ENCODE measurements at regions not wholly inside any gene's neighbourhood (a gene's known extent, or its start where the extent isn't known, plus 50 kb on each side); places are given as distances from the start of the nearest gene placed in this dataset.

GRCh38 chrX:68927178-68927577 is 98.4 kb downstream of the EFNB1 start:
- Histone ChIP-seq H3K9me3 (ENCODE audit: control insufficient read depth in 4 of 4, insufficient read depth in 3 of 4, low read length in 3 of 4) (peaks cover 0 to under 1% (median 0%) of the 10 kb centered on the region in 4 donors), H3K36me3 (ENCODE audit: control insufficient read depth in 4 of 4, insufficient read depth in 4 of 4, low read length in 4 of 4) (no peaks in the 10 kb centered on the region)
- ATAC-seq (ENCODE audit: insufficient read depth, low FRiP score) = no peak

GRCh38 chrX:68923147-68923546 is 94.3 kb downstream of the EFNB1 start:
- Histone ChIP-seq H3K36me3 (ENCODE audit: control insufficient read depth in 4 of 4, insufficient read depth in 4 of 4, low read length in 4 of 4) (no peaks in the 10 kb centered on the region), H3K27ac (ENCODE audit: low read depth in 1 of 2, low read length in 1 of 2) (no peak overlapping the region), H3K27me3 (ENCODE audit: control insufficient read depth in 3 of 3, insufficient read depth in 3 of 3, low read length in 2 of 3) (peaks cover 0 to 10% (median 0%) of the 10 kb centered on the region in 3 donors), H3K9ac (ENCODE audit: insufficient read depth in 1 of 2, low read length in 2 of 2) (no peak overlapping the region), H3K9me3 (ENCODE audit: control insufficient read depth in 4 of 4, insufficient read depth in 3 of 4, low read length in 3 of 4) (peaks cover 0 to 2% (median 0%) of the 10 kb centered on the region in 4 donors), H3K4me3 (no peak overlapping the region), H3K4me1 (ENCODE audit: control insufficient read depth in 5 of 5, insufficient read depth in 5 of 5, low read length in 5 of 5) (peaks cover 0 to 15% (median 0%) of the 10 kb centered on the region in 5 donors)
- ATAC-seq (ENCODE audit: insufficient read depth, low FRiP score) = no peak
- TF ChIP-seq CTCF (IDR thresholded peaks at IDR 0.05; ENCODE audit: control extremely low read depth, extremely low read depth) = no peak
- no peak for DNase-seq
- WGBS, 2 donors = 47 to 77% methylated on average over 2 of the region's 2 CpGs

More at GRCh38 chrX:68927178-68927577, 98.4 kb downstream of the EFNB1 start:
- WGBS, 2 donors = 73 to 92% methylated on average over 5 of the region's 5 CpGs
- Histone ChIP-seq H3K27ac (ENCODE audit: low read depth in 1 of 2, low read length in 1 of 2) (no peak overlapping the region), H3K4me1 (ENCODE audit: control insufficient read depth in 5 of 5, insufficient read depth in 5 of 5, low read length in 5 of 5) (peaks cover 0 to 21% (median 2%) of the 10 kb centered on the region in 5 donors), H3K4me3 (no peak overlapping the region), H3K27me3 (ENCODE audit: control insufficient read depth in 3 of 3, insufficient read depth in 3 of 3, low read length in 2 of 3) (peaks cover 0 to 2% (median 0%) of the 10 kb centered on the region in 3 donors), H3K9ac (ENCODE audit: insufficient read depth in 1 of 2, low read length in 2 of 2) (no peak overlapping the region)
- DNase-seq = no peak
- TF ChIP-seq CTCF (IDR thresholded peaks at IDR 0.05; ENCODE audit: control extremely low read depth, extremely low read depth) = no peak

- H3K27ac ChIP-seq (ENCODE audit: low read depth in 1 of 2, low read length in 1 of 2) = peak overlapping the region in 1 of 2 donors; percentile 1
- WGBS, 2 donors = 37 to 58% methylated on average over 6 of the region's 6 CpGs
- no peaks in the 10 kb centered on the region for H3K36me3 ChIP-seq (ENCODE audit: control insufficient read depth in 4 of 4, insufficient read depth in 4 of 4, low read length in 4 of 4)
- no peak for ATAC-seq (ENCODE audit: insufficient read depth, low FRiP score)
- peaks cover 0 to 10% (median 6%) of the 10 kb centered on the region in 3 donors for H3K27me3 ChIP-seq (ENCODE audit: control insufficient read depth in 3 of 3, insufficient read depth in 3 of 3, low read length in 2 of 3)
- H3K9me3 ChIP-seq (ENCODE audit: control insufficient read depth in 4 of 4, insufficient read depth in 3 of 4, low read length in 3 of 4) = peaks cover 0 to 2% (median 0%) of the 10 kb centered on the region in 4 donors
- no peak overlapping the region for H3K4me3 ChIP-seq
- H3K4me1 ChIP-seq (ENCODE audit: control insufficient read depth in 5 of 5, insufficient read depth in 5 of 5, low read length in 5 of 5) = peaks cover 0 to 15% (median 0%) of the 10 kb centered on the region in 5 donors
- DNase-seq = no peak
- H3K9ac ChIP-seq (ENCODE audit: insufficient read depth in 1 of 2, low read length in 2 of 2) = no peak overlapping the region
- TF ChIP-seq CTCF (IDR thresholded peaks at IDR 0.05; ENCODE audit: control extremely low read depth, extremely low read depth) = no peak
Observed at GRCh38 chrX:68922013-68922412, 93.2 kb downstream of the EFNB1 start.

GRCh38 chrX:68920561-68920960 is 91.7 kb downstream of the EFNB1 start:
- Histone ChIP-seq H3K4me1 (ENCODE audit: control insufficient read depth in 5 of 5, insufficient read depth in 5 of 5, low read length in 5 of 5) (peaks cover 0 to 15% (median 0%) of the 10 kb centered on the region in 5 donors), H3K27me3 (ENCODE audit: control insufficient read depth in 3 of 3, insufficient read depth in 3 of 3, low read length in 2 of 3) (peaks cover 0 to 10% (median 9%) of the 10 kb centered on the region in 3 donors), H3K36me3 (ENCODE audit: control insufficient read depth in 4 of 4, insufficient read depth in 4 of 4, low read length in 4 of 4) (no peaks in the 10 kb centered on the region), H3K9ac (ENCODE audit: insufficient read depth in 1 of 2, low read length in 2 of 2) (no peak overlapping the region), H3K4me3 (no peak overlapping the region), H3K9me3 (ENCODE audit: control insufficient read depth in 4 of 4, insufficient read depth in 3 of 4, low read length in 3 of 4) (peaks cover 0 to 2% (median 0%) of the 10 kb centered on the region in 4 donors), H3K27ac (ENCODE audit: low read depth in 1 of 2, low read length in 1 of 2) (no peak overlapping the region)
- DNase-seq (peak; percentile 81 to 93 (median 86)), ATAC-seq (ENCODE audit: insufficient read depth, low FRiP score) (no peak)
- 67 to 71% methylated on average over 6 to 7 of the region's 7 CpGs for WGBS, 2 donors
- TF ChIP-seq CTCF (IDR thresholded peaks at IDR 0.05; ENCODE audit: control extremely low read depth, extremely low read depth) = no peak
